DND-41 (cell line): ENCODE measurements at regions not wholly inside any gene's neighbourhood (a gene's known extent, or its start where the extent isn't known, plus 50 kb on each side); places are given as distances from the start of the nearest gene placed in this dataset.

Experiments used
- ATAC-seq: fragments of 200-7000 bp; cut with Tn5 transposase; 3 replicates; pipeline ENCODE4 v1.9.1; 2021; ENCODE audit warnings: low read depth; ENCODE audit not compliant: insufficient read depth
- DNase-seq: peaks from one replicate; pipeline ENCODE4 v3.0.0-alpha.2; 2020
- H2AFZ ChIP-seq: 2 replicates; pipeline ENCODE4 v1.6.0; 2012; ENCODE audit warnings: low read depth, low read length
- H3K27ac ChIP-seq: 2 replicates; pipeline ENCODE4 v1.5.1; 2012; ENCODE audit warnings: low read length, inconsistent platforms
- H3K27me3 ChIP-seq: fragments of 200-600 bp; sonication (generic); 2 replicates; pipeline ENCODE4 v1.6.0; 2012; ENCODE audit warnings: low read length, mild to moderate bottlenecking, inconsistent platforms; ENCODE audit not compliant: insufficient read depth, poor library complexity
- H3K36me3 ChIP-seq: 2 replicates; pipeline ENCODE4 v1.5.1; 2012; ENCODE audit warnings: low read length, inconsistent platforms; ENCODE audit not compliant: insufficient read depth
- H3K4me1 ChIP-seq: 2 replicates; pipeline ENCODE4 v1.5.1; 2012; ENCODE audit warnings: mild to moderate bottlenecking, low read length; ENCODE audit not compliant: insufficient read depth
- H3K4me2 ChIP-seq: 2 replicates; pipeline ENCODE4 v1.6.0; 2012; ENCODE audit warnings: mild to moderate bottlenecking, moderate library complexity, low read length, inconsistent platforms; ENCODE audit not compliant: insufficient read depth
- H3K4me3 ChIP-seq, 2 experiments: fragments of 200-600 bp in 1 of 2; shearing (Covaris generic) in 1 of 2; 2 replicates each; pipeline ENCODE4 v1.5.1; 2012 to 2016; ENCODE audit warnings: inconsistent platforms in 2 of 2, low read length in 2 of 2, mild to moderate bottlenecking in 2 of 2, low read depth in 1 of 2, moderate library complexity in 1 of 2
- H3K79me2 ChIP-seq: 2 replicates; pipeline ENCODE4 v1.6.0; 2012; ENCODE audit warnings: low read length, inconsistent platforms; ENCODE audit not compliant: insufficient read depth
- H3K9ac ChIP-seq: 2 replicates; pipeline ENCODE4 v1.6.0; 2012; ENCODE audit warnings: low read depth, mild to moderate bottlenecking, inconsistent platforms, low read length, moderate library complexity
- H3K9me3 ChIP-seq: 2 replicates; pipeline ENCODE4 v1.5.1; 2012; ENCODE audit warnings: low read length, moderate library complexity, mild to moderate bottlenecking, inconsistent platforms; ENCODE audit not compliant: insufficient read depth, severe bottlenecking
- H4K20me1 ChIP-seq: 2 replicates; pipeline ENCODE4 v1.6.0; 2012; ENCODE audit warnings: low read length; ENCODE audit not compliant: insufficient read depth
- EZH2 ChIP-seq: IDR thresholded peaks from 3 replicates; pipeline ENCODE4 v1.6.1; 2012; ENCODE audit warnings: borderline replicate concordance, low read depth, mild to moderate bottlenecking, moderate library complexity, low read length, inconsistent platforms; ENCODE audit not compliant: severe bottlenecking
- TF ChIP-seq, protein P1 (sequence below): IDR thresholded peaks from 2 replicates; pipeline ENCODE4 v1.5.1; 2012; ENCODE audit warnings: borderline replicate concordance, low read length, moderate library complexity, mild to moderate bottlenecking; ENCODE audit not compliant: poor library complexity, severe bottlenecking; ENCODE audit errors: extremely low read depth

DNA sequence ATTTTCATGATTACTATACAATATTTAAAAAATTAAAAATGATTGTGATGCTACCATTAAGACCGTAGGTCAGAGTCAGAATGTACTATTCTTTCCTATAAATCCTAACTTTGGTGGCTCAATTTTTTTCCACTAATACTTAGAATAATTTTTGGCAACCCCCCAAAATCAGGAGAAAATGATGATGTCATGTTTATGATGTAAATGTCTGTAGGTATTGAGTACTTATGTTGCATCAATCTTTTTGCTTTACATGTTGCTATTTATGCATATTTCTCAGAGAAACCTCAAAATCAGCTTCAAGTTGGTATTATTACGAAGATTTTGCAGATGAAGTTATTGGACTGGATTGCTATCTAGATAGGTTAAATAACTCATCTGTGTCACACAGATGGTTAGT, 371.2 kb downstream of the ADGRL2 start:
- no peak for DNase-seq
- TF ChIP-seq, protein P1, sequence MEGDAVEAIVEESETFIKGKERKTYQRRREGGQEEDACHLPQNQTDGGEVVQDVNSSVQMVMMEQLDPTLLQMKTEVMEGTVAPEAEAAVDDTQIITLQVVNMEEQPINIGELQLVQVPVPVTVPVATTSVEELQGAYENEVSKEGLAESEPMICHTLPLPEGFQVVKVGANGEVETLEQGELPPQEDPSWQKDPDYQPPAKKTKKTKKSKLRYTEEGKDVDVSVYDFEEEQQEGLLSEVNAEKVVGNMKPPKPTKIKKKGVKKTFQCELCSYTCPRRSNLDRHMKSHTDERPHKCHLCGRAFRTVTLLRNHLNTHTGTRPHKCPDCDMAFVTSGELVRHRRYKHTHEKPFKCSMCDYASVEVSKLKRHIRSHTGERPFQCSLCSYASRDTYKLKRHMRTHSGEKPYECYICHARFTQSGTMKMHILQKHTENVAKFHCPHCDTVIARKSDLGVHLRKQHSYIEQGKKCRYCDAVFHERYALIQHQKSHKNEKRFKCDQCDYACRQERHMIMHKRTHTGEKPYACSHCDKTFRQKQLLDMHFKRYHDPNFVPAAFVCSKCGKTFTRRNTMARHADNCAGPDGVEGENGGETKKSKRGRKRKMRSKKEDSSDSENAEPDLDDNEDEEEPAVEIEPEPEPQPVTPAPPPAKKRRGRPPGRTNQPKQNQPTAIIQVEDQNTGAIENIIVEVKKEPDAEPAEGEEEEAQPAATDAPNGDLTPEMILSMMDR: no peak
- TF ChIP-seq EZH2: no peak
- Histone ChIP-seq H3K27ac (no peak overlapping the region), H3K4me2 (no peak overlapping the region), H3K9ac (no peak overlapping the region), H3K4me1 (no peaks in the 10 kb centered on the region), H3K79me2 (no peaks in the 10 kb centered on the region), H3K4me3 (no peak overlapping the region), H3K9me3 (peaks cover 5% of the 10 kb centered on the region), H3K27me3 (no peaks in the 10 kb centered on the region), H4K20me1 (no peaks in the 10 kb centered on the region), H3K36me3 (no peaks in the 10 kb centered on the region), H2AFZ (no peak overlapping the region)
- no peak for ATAC-seq

DNA sequence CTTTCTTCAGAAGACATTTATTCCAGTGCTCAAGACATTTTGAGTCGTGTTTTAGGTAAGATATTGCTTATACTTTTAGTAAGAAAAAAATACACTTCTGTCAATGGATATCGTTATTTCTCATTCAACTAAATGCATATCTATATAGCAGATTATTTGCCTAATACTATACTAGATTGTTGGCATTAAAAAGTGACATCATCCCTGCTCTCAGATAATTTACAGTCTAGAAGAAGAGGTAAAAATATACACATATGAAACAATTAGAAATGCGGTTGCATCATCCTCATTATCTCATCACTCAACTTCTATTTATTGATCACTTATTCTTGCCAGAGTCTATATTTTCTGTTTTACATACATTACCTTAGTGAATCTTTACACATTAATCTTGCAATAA, 367.7 kb downstream of the ADGRL2 start:
- Histone ChIP-seq H4K20me1 (no peaks in the 10 kb centered on the region), H3K36me3 (no peaks in the 10 kb centered on the region), H3K4me1 (no peaks in the 10 kb centered on the region), H3K27me3 (no peaks in the 10 kb centered on the region), H3K4me2 (no peak overlapping the region), H2AFZ (no peak overlapping the region), H3K9me3 (peaks cover 5% of the 10 kb centered on the region), H3K79me2 (no peaks in the 10 kb centered on the region), H3K9ac (no peak overlapping the region), H3K27ac (no peak overlapping the region), H3K4me3 (no peak overlapping the region)
- ATAC-seq (no peak), DNase-seq (no peak)
- TF ChIP-seq, protein P1: no peak
- TF ChIP-seq EZH2: no peak

DNA sequence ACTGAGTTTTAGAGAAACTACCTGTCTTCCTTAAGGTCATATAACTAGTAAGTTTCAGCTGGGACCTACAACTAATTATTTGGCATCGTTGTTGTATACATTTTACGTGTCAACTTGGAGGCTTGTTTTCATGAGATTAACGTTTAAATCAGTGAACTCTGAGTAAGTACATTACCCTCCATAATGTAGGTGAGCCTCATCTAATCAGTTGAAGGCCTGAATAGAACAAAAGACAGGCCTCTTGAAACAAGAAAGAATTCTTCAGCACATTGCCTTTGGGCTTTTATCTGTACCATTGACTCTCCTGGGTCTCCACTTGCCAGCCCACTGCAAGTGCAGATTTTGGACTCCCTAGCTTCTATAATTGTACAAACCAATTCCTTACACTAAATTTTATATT, 364.6 kb downstream of the ADGRL2 start:
- H3K4me3 ChIP-seq: no peak overlapping the region

More for the DNA sequence above, 364.6 kb downstream of the ADGRL2 start:
- no peak for TF ChIP-seq EZH2
- TF ChIP-seq, protein P1: no peak
- no peaks in the 10 kb centered on the region for H3K4me1 ChIP-seq
- H2AFZ ChIP-seq: no peak overlapping the region
- H3K9me3 ChIP-seq: no peaks in the 10 kb centered on the region
- H3K27me3 ChIP-seq: no peaks in the 10 kb centered on the region
- DNase-seq (no peak), ATAC-seq (no peak)
- no peaks in the 10 kb centered on the region for H4K20me1 ChIP-seq
- no peak overlapping the region for H3K9ac ChIP-seq
- no peak overlapping the region for H3K4me2 ChIP-seq
- H3K79me2 ChIP-seq: no peaks in the 10 kb centered on the region
- no peak overlapping the region for H3K27ac ChIP-seq
- no peaks in the 10 kb centered on the region for H3K36me3 ChIP-seq
